NCI-H2227 treated with DMSO at 0.1 percent for 48 hours (cell line): ENCODE measurements at regions not wholly inside any gene's neighbourhood (a gene's known extent, or its start where the extent isn't known, plus 50 kb on each side); places are given as distances from the start of the nearest gene placed in this dataset.
A peak's percentile ranks its signal among the peaks of the same experiment; 100 is the strongest.
"Not testable (repeated sequence)": the region's sequence is repeated elsewhere in the genome, so short reads cannot be mapped to it uniquely, and the experiment has no call there.

Experiments
- DNase-seq: peaks from one replicate; lab custom pipeline; 2025; lab: John Stamatoyannopoulos, UW

GRCh38 chr12:111248236-111249017 is 120.5 kb downstream of the PHETA1 start:
- peak; percentile 71 for DNase-seq

GRCh38 chr12:111247083-111247783 is 121.7 kb downstream of the PHETA1 start:
- no peak for DNase-seq

GRCh38 chr12:111246477-111247011 is 122.4 kb downstream of the PHETA1 start:
- no peak for DNase-seq

GRCh38 chr12:111245701-111246476 is 123.0 kb downstream of the PHETA1 start:
- no peak for DNase-seq

- DNase-seq, result no peak
Observed at GRCh38 chr12:111244673-111245072, 124.2 kb downstream of the PHETA1 start.

- DNase-seq, result not testable (repeated sequence)
Observed at GRCh38 chr12:111242817-111243216, 126.1 kb downstream of the PHETA1 start.

- DNase-seq, result no peak
Observed at GRCh38 chr12:111242184-111242583, 126.7 kb downstream of the PHETA1 start.

- DNase-seq, result no peak
Observed at GRCh38 chr12:111240374-111240773, 128.5 kb downstream of the PHETA1 start.

GRCh38 chr12:111239235-111239634 is 129.7 kb downstream of the PHETA1 start:
- DNase-seq, result no peak

GRCh38 chr12:111238075-111238734 is 130.7 kb downstream of the PHETA1 start:
- DNase-seq, result no peak

GRCh38 chr12:111234491-111234890 is 134.4 kb downstream of the PHETA1 start:
- not testable (repeated sequence) for DNase-seq

- no peak for DNase-seq
Observed at GRCh38 chr12:111233786-111234185, 135.1 kb downstream of the PHETA1 start.

GRCh38 chr12:111230649-111231048 is 138.2 kb downstream of the PHETA1 start:
- DNase-seq, result no peak

- no peak for DNase-seq
Observed at GRCh38 chr12:111228916-111229666, 139.8 kb downstream of the PHETA1 start.

GRCh38 chr12:111227476-111228420 is 141.1 kb downstream of the PHETA1 start:
- DNase-seq, result no peak

GRCh38 chr12:111226680-111227079 is 142.2 kb downstream of the PHETA1 start:
- DNase-seq, result no peak

- no peak for DNase-seq
Observed at GRCh38 chr12:111225307-111225706, 143.6 kb downstream of the PHETA1 start.

- no peak for DNase-seq
Observed at GRCh38 chr12:111224186-111225066, 144.5 kb downstream of the PHETA1 start.

- DNase-seq, result no peak
Observed at GRCh38 chr12:111222523-111222922, 146.4 kb downstream of the PHETA1 start.
